Memory B cell (primary cell): ENCODE measurements at regions not wholly inside any gene's neighbourhood (a gene's known extent, or its start where the extent isn't known, plus 50 kb on each side); places are given as distances from the start of the nearest gene placed in this dataset.
"Not testable (repeated sequence)": the region's sequence is repeated elsewhere in the genome, so short reads cannot be mapped to it uniquely, and the experiment has no call there.

Experiments used
- ATAC-seq: fragments of 150-1000 bp; cut with Tn5 transposase; 2 replicates; pipeline ENCODE4 v1.10.0; 2021; ENCODE audit warnings: low read depth, mild to moderate bottlenecking, moderate library complexity
- DNase-seq, 2 donors: peaks; one replicate each; pipeline ENCODE4 v3.0.0; 2022; ENCODE audit warnings: low spot score in 2 of 2
- H3K27ac Mint-ChIP-seq: one replicate; pipeline ENCODE4 v1.8.0; 2022; ENCODE audit warnings: mild to moderate bottlenecking, moderate library complexity, mixed read lengths
- H3K27me3 Mint-ChIP-seq: one replicate; pipeline ENCODE4 v1.8.0; 2022; ENCODE audit warnings: mixed read lengths
- H3K36me3 Mint-ChIP-seq: one replicate; pipeline ENCODE4 v1.8.0; 2022; ENCODE audit warnings: mild to moderate bottlenecking, mixed read lengths
- H3K4me1 Mint-ChIP-seq: one replicate; pipeline ENCODE4 v1.8.0; 2022; ENCODE audit warnings: mixed read lengths
- H3K4me3 Mint-ChIP-seq: one replicate; pipeline ENCODE4 v1.8.0; 2022; ENCODE audit warnings: mild to moderate bottlenecking, moderate library complexity, mixed read lengths
- H3K9me3 Mint-ChIP-seq: one replicate; pipeline ENCODE4 v1.8.0; 2022; ENCODE audit warnings: mixed read lengths

DNA sequence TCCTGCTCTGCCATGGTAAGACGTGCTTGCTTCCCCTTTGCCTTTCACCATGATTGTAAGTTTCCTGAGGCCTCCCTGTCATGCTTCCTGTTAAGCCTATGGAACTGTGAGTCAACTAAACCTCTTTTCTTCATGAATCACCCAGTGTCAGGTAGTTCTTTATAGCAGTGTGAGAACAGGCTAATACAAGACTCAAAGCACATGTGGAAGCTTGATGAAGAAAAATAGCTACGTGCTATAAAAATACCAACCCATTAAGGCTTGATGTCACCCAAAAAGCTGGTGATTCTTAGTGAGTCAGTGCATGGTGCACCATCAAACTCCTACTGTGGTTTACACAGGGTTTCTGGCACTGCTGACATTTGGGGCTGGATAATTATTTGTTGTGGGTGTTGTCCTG lies 332.2 kb downstream of the TMEM167A start:
- ATAC-seq: no peak
- Mint-ChIP-seq H3K36me3 (no peaks in the 10 kb centered on the region), H3K9me3 (no peaks in the 10 kb centered on the region), H3K4me1 (no peaks in the 10 kb centered on the region), H3K27ac (no peak overlapping the region), H3K4me3 (no peak overlapping the region), H3K27me3 (peaks cover 5% of the 10 kb centered on the region)
- no peak for DNase-seq

DNA sequence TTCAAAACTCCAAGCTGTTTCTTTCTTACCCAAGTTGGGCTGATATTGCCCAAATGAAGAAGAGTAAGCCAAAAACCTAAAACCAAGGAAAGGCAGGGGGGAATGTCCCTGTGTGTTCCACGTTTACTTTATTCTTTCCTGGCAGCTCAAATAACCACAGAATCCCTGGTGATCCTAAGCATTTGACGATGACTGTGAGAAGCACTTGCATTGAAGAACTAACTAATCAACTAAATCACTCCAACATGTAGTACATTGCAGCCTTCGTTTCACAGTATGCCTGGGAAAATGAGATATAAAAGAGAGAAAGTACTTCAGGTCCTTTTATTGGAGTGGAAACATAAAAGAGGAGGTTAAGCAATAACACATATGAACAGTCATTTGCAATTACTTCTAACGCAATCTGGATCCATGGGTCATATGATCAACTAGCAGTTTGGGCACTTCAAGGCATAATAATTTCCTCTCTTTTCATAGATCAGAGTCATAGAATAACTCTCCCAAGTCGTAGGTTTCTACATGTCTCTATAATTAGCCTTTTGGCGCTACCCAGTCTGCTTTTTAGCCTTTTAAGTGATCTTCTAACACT lies 338.4 kb downstream of the TMEM167A start:
- Mint-ChIP-seq H3K4me3 (no peak overlapping the region), H3K27ac (no peak overlapping the region), H3K36me3 (no peaks in the 10 kb centered on the region), H3K9me3 (peaks cover 2% of the 10 kb centered on the region), H3K27me3 (peaks cover 2% of the 10 kb centered on the region), H3K4me1 (no peaks in the 10 kb centered on the region)
- DNase-seq: no peak
- no peak for ATAC-seq

DNA sequence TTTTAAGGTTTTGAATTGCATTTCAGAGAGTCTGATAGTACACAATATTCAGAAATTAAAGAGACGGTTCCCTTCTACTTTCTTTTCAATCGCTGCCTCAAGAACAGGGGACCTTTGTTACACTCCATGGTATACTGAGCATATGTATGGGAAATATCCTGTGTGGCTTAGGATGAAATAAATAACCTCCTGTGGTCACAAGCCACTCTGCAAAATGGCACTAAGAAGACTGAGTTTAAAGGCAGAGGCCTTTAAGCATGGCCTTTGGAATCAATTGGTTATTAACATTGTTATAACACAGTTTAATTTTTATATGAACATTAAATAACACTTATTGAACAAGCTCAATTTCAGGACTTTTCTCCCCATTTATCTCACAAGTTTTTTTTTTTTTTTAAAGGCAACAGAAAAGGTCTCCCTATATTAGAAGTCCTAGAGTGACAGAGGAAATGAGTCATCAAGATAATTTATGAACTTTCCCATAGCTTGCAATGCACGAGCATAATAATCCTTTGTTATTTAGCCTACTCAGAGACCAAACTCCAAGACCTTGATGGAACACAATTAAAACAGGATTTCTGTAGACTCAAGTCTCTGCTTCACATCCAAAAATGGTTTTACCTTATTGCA lies 341.9 kb downstream of the TMEM167A start:
- Mint-ChIP-seq H3K4me3 (no peak overlapping the region), H3K27me3 (peaks cover 2% of the 10 kb centered on the region), H3K4me1 (no peaks in the 10 kb centered on the region), H3K36me3 (no peaks in the 10 kb centered on the region), H3K9me3 (peaks cover 5% of the 10 kb centered on the region), H3K27ac (no peak overlapping the region)
- DNase-seq: no peak
- ATAC-seq: no peak

DNA sequence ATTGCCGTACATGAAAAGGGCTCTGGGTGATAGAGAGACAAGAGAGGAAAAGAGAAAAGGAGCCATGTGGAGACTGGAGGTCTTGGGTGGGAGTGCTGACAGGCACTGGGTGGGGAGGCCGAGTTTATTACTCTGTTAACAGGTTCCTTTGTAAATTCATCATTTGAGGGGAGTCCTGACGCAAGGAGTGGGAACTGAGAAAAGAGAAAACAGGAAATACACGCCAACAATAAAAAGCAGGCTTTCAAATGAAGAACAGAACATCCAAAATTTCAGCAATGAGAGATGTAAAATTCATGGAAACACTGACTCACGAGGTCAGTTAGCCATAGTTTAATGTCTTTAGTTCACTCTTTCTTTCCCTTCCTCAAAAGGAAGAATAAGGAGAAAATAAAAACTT lies 342.8 kb downstream of the TMEM167A start:
- DNase-seq: no peak
- no peak for ATAC-seq
- Mint-ChIP-seq H3K27ac (no peak overlapping the region), H3K4me1 (no peaks in the 10 kb centered on the region), H3K36me3 (no peaks in the 10 kb centered on the region), H3K9me3 (peaks cover 5% of the 10 kb centered on the region), H3K27me3 (no peaks in the 10 kb centered on the region), H3K4me3 (no peak overlapping the region)

DNA sequence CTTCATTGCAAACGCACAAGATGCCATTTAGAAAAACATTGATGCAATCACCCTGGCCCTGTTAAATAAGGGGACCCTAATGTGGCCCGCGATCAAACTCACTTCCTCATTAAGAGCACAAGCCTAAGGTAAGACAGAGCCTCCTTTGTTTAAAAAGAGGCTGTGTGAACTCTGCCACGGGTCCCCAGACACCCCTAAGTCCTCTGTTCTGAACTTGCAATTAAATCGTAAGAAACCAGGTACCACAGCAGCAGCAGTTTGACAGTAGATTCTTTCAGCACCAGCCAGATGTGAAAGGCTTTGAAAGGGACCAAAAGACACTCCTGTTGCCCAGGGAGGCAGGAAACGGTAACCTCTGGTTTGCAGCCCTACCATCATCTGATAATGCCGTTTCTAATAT lies 346.3 kb downstream of the TMEM167A start:
- no peak for DNase-seq
- Mint-ChIP-seq H3K9me3 (peaks cover 4% of the 10 kb centered on the region), H3K27ac (no peak overlapping the region), H3K36me3 (no peaks in the 10 kb centered on the region), H3K4me3 (no peak overlapping the region), H3K27me3 (no peaks in the 10 kb centered on the region), H3K4me1 (no peaks in the 10 kb centered on the region)
- ATAC-seq: no peak

DNA sequence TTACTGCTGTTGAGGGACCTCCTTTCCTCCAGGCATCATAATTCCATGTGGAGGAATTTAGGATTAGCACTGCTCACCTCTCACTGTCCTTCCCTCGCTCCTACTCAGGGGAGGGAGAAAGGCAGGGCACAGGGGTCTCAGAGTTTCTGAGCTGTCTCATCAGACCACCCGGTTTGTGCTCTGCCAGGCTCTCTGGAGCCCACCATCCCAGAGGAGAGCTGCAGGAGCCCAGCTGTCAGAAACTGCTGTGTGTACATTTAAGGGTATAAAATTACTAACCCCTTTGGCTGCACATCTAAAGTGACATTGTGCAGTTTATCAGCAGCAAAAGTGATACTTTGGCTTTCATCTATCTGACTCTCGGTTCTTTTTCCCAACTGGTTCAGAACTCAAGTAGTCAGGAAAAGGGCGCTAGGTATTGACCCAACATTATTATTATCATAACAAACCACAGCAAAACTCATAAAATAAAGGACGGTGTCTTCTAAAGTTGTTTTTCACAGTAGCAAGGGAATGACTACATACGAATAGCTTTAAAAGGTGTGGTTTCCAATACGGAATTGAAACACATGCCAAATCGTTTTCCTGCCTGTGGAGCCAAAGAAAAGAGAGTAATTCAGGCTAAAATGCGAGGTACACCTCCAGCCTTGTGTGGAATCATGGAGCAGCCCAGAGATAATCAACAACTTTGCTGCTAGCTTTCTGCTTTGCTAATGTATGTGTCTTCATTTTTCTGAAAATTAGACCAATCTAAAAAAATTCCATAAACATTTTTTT lies 348.1 kb downstream of the TMEM167A start:
- no peaks in the 10 kb centered on the region for H3K4me1 Mint-ChIP-seq
- peaks cover 5% of the 10 kb centered on the region for H3K9me3 Mint-ChIP-seq
- H3K27me3 Mint-ChIP-seq: no peaks in the 10 kb centered on the region
- no peak for ATAC-seq
- H3K27ac Mint-ChIP-seq: no peak overlapping the region
- DNase-seq: no peak
- no peak overlapping the region for H3K4me3 Mint-ChIP-seq
- no peaks in the 10 kb centered on the region for H3K36me3 Mint-ChIP-seq

DNA sequence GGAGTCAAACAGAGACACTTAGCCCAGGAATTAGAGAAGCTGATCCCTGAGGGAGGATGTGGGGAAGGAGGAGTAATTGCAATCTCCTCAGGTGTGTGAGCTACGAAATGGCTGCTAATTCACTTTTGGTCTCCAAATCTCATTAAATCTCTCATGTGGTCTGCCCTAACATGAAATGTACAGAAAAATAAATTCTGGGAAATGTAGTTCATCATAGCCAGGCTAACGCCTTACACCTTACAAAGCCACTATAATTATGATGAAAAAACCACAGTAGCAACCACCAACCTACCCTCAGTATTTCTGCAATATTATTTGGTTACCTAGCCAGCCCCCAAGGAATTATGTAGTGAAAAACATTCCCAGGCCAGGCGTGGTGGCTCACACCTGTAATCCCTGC lies 354.0 kb downstream of the TMEM167A start:
- no peaks in the 10 kb centered on the region for H3K4me1 Mint-ChIP-seq
- H3K9me3 Mint-ChIP-seq: peaks cover 2% of the 10 kb centered on the region
- DNase-seq (no peak), ATAC-seq (no peak)
- no peaks in the 10 kb centered on the region for H3K36me3 Mint-ChIP-seq
- no peak overlapping the region for H3K4me3 Mint-ChIP-seq
- no peak overlapping the region for H3K27ac Mint-ChIP-seq
- no peaks in the 10 kb centered on the region for H3K27me3 Mint-ChIP-seq

DNA sequence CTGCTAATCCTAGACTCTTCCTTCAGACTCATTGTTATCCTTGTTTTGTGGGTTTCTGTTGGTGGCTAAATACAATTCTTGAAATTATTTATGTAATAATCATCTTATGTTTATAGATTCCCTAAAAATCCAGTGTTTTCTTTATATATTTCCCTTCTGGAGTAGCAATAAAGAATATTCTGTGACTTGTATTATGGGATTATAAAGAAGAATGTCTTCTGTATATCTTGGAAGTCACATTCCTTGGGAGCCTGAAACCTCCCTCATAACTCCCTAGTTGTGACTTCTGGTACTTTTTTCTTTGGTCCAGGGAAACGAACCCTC lies 356.1 kb downstream of the TMEM167A start:
- Mint-ChIP-seq H3K9me3 (peaks cover 1% of the 10 kb centered on the region), H3K27ac (no peak overlapping the region), H3K27me3 (no peaks in the 10 kb centered on the region), H3K4me1 (no peaks in the 10 kb centered on the region), H3K4me3 (no peak overlapping the region), H3K36me3 (no peaks in the 10 kb centered on the region)
- ATAC-seq: no peak
- DNase-seq: no peak

DNA sequence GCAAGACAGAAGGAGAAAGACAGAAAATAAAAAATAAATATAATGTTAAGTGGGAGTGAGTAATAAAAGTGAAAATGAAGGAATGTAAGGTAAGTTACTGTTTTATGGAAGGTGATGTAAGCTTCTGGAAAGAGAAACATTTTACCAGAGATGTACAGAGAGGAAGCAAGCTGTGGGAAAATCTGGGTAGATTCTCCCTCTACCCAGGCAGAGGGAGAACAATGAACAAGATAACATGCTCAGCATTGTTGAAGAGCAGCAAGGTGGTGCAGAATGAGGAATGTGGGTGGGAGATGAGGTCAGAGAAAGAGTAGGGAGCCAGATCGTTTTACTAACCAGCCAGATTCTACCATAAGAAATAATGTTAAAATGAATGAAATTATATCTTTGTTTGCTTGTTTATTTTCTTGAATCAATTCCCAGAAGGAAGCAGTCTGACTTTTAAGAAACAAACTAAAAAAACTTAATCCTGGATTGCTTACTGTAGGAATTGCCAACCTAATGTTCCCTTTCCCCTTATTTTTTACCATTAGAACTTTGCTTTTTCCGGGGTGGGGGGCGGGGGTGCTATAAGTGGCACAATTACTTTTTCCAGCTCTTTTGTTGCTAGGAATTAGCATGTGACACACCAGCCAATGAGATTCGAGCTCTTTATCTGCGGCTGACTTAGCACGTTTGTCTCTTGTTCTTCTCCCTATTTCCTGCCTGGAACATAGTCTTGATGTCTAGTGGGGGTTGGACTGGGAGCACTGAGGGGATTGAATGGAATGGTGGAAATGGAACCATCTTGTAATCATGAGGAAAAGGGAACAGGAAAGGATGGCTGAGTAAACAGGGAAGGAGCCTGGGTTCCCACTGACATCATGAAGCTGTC lies 356.7 kb downstream of the TMEM167A start:
- DNase-seq (no peak), ATAC-seq (no peak)
- no peaks in the 10 kb centered on the region for H3K4me1 Mint-ChIP-seq
- H3K36me3 Mint-ChIP-seq: no peaks in the 10 kb centered on the region
- peaks cover 1% of the 10 kb centered on the region for H3K9me3 Mint-ChIP-seq
- no peak overlapping the region for H3K4me3 Mint-ChIP-seq
- no peaks in the 10 kb centered on the region for H3K27me3 Mint-ChIP-seq
- H3K27ac Mint-ChIP-seq: no peak overlapping the region

DNA sequence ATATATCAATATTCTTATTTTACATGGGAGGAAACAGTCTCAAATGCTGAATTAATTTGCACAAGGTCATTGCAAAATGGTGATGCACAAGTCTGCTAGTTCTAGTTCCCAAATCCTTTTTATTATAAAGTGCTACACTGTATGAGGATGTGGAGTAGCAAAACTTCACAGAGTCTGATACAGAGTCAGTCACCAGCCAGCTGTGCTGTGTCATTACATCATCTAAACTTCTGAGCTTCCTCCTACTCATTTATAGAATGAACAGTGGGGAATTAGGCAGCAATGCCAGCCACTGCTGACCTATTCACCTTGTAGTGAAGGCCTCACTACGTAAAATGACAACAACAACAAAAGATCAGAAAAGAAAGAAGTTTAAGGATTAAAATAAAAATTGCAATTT lies 357.8 kb downstream of the TMEM167A start:
- H3K4me1 Mint-ChIP-seq: no peaks in the 10 kb centered on the region
- H3K9me3 Mint-ChIP-seq: no peaks in the 10 kb centered on the region
- no peak overlapping the region for H3K4me3 Mint-ChIP-seq
- DNase-seq (no peak), ATAC-seq (no peak)
- no peaks in the 10 kb centered on the region for H3K27me3 Mint-ChIP-seq
- no peaks in the 10 kb centered on the region for H3K36me3 Mint-ChIP-seq
- no peak overlapping the region for H3K27ac Mint-ChIP-seq

DNA sequence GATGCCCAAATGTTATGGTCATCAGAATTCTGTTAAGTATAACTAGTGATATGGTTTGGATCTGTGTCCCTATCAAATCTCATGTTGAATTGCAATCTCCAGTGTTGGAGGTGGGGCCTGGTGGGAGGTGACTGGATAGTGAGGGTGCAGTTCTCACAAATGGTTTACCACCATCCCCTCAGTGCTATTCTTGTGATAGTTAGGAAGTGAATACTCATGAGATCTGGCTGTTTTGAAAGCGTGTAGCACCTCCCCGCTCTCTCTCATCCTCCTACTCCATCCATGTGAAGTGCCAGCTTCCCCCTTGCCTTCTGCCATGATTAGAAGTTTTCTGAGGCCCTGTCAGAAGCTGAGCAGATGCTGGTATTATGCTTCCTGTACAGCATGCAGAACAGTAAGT lies 359.5 kb downstream of the TMEM167A start:
- H3K4me3 Mint-ChIP-seq: no peak overlapping the region
- H3K27me3 Mint-ChIP-seq: no peaks in the 10 kb centered on the region

DNA sequence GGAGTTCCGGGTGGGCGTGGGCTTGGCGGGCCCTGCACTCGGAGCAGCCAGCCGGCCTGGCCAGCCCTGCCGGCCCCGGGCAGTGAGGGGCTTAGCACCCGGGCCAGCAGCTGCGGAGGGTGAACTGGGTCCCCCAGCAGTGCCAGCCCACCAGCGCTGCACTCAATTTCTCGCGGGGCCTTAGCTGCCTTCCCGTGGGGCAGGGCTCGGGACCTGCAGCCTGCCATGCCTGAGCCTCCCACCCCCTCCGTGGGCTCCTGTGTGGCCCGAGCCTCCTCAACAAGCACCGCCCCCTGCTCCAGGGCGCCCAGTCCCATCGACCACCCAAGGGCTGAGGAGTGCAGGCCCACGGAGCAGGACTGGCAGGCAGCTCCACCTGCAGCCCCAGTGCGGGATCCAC lies 362.5 kb downstream of the TMEM167A start:
- H3K9me3 Mint-ChIP-seq, DNase-seq, H3K27ac Mint-ChIP-seq, H3K27me3 Mint-ChIP-seq, H3K4me3 Mint-ChIP-seq, ATAC-seq, H3K36me3 Mint-ChIP-seq, H3K4me1 Mint-ChIP-seq: not testable (repeated sequence)

More for the DNA sequence above, 359.5 kb downstream of the TMEM167A start:
- H3K27ac Mint-ChIP-seq: no peak overlapping the region
- ATAC-seq (no peak), DNase-seq (no peak)
- peaks cover 1% of the 10 kb centered on the region for H3K9me3 Mint-ChIP-seq
- H3K36me3 Mint-ChIP-seq: no peaks in the 10 kb centered on the region
- H3K4me1 Mint-ChIP-seq: no peaks in the 10 kb centered on the region

DNA sequence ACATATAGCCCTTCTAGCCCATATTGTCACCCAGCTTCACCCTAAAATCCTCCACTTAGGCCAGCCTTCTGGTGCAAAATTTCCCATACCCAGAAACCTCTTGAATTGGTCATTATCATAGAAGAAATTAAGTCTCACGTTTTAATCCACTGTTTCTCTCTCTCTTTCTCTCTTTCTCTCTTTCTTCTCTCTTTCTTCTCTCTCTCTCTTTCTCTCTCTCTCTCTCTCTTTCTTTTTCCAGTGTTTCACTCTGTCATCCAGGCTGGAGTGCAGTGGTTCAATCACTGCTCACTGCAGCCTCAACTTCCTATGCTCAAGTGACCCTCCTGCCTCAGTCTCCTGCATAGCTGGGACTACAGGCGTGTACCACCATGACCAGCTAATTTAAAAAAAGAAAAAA lies 363.4 kb downstream of the TMEM167A start:
- no peak overlapping the region for H3K4me3 Mint-ChIP-seq
- no peak for ATAC-seq
- H3K4me1 Mint-ChIP-seq: no peaks in the 10 kb centered on the region
- H3K27ac Mint-ChIP-seq: no peak overlapping the region
- peaks cover 2% of the 10 kb centered on the region for H3K27me3 Mint-ChIP-seq
- no peak for DNase-seq
- peaks cover 1% of the 10 kb centered on the region for H3K9me3 Mint-ChIP-seq
- no peaks in the 10 kb centered on the region for H3K36me3 Mint-ChIP-seq

DNA sequence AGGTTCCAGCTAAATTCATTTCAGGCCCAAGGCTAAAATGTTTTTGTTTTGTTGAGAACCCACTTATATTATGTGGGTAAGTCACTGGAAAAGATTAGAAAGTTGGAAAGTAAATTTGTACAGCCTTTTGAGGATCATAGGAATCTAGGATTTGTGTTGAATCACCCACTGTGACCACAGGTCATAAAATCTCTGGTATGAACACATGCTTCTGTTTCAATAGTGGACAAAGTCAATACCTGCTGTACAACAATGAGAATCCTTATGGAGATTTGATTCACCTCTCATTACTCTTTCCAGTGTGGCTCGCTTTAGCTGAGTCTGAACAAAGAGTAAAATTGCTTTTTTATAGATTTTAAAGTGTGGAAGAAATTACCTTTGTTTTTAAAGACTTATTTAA lies 369.5 kb downstream of the TMEM167A start:
- H3K4me3 Mint-ChIP-seq: no peak overlapping the region
- H3K36me3 Mint-ChIP-seq: no peaks in the 10 kb centered on the region
- H3K27me3 Mint-ChIP-seq: peaks cover 4% of the 10 kb centered on the region
- DNase-seq (no peak), ATAC-seq (no peak)
- no peak overlapping the region for H3K27ac Mint-ChIP-seq
- H3K4me1 Mint-ChIP-seq: no peaks in the 10 kb centered on the region
- H3K9me3 Mint-ChIP-seq: peaks cover 3% of the 10 kb centered on the region
